GM12865 (cell line): ENCODE measurements at regions not wholly inside any gene's neighbourhood (a gene's known extent, or its start where the extent isn't known, plus 50 kb on each side); places are given as distances from the start of the nearest gene placed in this dataset.

Source experiments
- DNase-seq: peaks from one replicate; pipeline ENCODE4 v3.0.0; 2010; ENCODE audit warnings: low read depth
- H3K4me3 ChIP-seq: 2 replicates; pipeline ENCODE4 v1.5.1; 2011; ENCODE audit warnings: mild to moderate bottlenecking, low read depth, low read length, control low read depth
- TF ChIP-seq, protein P1 (sequence below): IDR thresholded peaks from 2 replicates; pipeline ENCODE4 v1.5.1; 2011; ENCODE audit warnings: low read length, control low read depth, low read depth, inconsistent platforms; ENCODE audit not compliant: insufficient read depth; ENCODE audit errors: missing control alignments

- DNase-seq: no peak
- TF ChIP-seq, protein P1, sequence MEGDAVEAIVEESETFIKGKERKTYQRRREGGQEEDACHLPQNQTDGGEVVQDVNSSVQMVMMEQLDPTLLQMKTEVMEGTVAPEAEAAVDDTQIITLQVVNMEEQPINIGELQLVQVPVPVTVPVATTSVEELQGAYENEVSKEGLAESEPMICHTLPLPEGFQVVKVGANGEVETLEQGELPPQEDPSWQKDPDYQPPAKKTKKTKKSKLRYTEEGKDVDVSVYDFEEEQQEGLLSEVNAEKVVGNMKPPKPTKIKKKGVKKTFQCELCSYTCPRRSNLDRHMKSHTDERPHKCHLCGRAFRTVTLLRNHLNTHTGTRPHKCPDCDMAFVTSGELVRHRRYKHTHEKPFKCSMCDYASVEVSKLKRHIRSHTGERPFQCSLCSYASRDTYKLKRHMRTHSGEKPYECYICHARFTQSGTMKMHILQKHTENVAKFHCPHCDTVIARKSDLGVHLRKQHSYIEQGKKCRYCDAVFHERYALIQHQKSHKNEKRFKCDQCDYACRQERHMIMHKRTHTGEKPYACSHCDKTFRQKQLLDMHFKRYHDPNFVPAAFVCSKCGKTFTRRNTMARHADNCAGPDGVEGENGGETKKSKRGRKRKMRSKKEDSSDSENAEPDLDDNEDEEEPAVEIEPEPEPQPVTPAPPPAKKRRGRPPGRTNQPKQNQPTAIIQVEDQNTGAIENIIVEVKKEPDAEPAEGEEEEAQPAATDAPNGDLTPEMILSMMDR: no peak
- H3K4me3 ChIP-seq: no peak overlapping the region
Observed at GRCh38 chr6:21300439-21300838, 293.1 kb upstream of the SOX4 start.

DNA sequence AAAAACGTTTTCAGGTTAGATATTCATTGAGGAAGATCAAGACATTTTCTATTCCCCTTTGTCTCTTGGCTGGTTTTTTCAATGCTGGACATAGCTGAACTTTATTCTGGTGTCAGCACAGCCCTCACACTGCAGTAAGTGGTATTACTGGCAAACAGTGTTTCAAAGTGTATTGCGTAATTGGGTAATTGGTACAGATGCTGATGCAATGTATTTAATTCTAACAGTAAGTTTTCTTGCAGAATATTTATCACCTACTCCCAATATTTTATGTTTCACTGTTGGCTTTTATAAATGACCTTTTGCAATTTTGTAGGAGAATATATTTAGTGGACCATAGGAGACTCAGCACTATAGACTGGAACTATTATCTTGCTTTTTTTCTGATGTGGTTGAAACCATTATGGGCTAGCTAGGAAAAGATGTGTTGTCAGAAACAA lies 287.6 kb upstream of the SOX4 start:
- DNase-seq: no peak
- H3K4me3 ChIP-seq: no peak overlapping the region
- TF ChIP-seq, protein P1: no peak

DNA sequence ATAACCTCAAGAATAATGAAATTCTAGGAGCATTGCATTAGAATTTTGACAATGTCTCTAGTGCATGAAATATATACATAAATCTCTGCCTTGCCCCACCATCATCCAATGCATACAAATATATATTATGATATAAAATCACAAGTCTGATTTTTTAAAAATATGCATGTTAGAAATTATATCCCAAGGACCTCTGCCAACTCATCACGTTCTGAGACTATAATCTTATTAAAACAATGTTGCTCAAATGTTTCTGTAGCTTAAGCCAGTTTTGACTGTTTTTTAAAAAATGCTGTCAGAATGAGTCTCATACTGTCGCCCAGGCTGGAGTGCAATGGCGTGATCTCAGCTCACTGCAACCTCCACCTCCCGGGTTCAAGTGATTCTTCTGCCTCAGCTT lies 287.0 kb upstream of the SOX4 start:
- TF ChIP-seq, protein P1: no peak
- H3K4me3 ChIP-seq: no peak overlapping the region
- DNase-seq: no peak

GRCh38 chr6:21309807-21310221 lies 283.7 kb upstream of the SOX4 start:
- DNase-seq: no peak
- H3K4me3 ChIP-seq: no peak overlapping the region
- TF ChIP-seq, protein P1: no peak

DNA sequence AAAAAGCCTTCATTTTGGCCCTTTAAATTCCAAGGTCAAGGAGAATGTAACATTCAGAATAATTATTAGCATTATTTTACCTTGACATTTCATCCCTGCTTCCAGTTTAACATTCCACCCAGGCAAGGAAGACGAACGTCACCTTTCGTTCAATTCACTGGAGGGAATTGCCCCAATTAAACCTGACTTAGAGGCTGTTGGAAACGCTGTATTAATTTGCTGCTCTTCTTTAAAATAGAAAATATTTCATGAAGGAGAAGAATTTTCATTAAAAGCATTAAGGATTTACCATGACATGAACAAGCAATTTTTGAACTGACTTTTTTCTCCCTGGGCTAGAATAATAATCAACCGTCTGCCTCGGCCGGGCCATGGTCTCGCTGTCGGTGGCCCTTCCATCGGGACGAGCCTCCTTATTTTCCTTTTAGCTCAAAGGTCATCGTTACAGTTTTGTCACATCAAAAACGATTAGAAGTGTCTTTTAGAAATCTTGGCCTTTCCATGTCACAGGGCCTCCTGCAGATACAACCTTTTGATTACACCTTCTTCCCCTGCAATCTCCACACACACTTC lies 282.9 kb upstream of the SOX4 start:
- no peak for DNase-seq
- TF ChIP-seq, protein P1: no peak
- no peak overlapping the region for H3K4me3 ChIP-seq

DNA sequence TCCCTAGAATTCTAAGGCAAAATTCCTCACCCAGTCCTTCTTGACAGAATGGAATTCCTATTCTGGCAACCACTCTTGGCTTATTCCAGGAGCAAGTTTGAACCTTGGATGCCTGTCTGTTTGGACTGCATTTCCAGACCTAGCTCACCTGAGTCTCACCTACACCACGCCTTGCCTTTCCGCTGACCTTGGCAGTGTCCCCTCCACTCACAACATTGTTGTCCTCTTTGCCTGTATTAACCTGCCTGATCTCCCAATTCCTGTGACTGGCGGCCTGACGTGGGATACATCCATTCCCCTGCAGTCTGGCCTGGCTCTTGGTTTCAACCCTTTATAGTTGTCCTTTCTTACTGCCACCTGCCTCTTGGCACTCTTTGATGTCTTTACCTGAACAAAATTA lies 281.4 kb upstream of the SOX4 start:
- TF ChIP-seq, protein P1: no peak
- DNase-seq: no peak

DNA sequence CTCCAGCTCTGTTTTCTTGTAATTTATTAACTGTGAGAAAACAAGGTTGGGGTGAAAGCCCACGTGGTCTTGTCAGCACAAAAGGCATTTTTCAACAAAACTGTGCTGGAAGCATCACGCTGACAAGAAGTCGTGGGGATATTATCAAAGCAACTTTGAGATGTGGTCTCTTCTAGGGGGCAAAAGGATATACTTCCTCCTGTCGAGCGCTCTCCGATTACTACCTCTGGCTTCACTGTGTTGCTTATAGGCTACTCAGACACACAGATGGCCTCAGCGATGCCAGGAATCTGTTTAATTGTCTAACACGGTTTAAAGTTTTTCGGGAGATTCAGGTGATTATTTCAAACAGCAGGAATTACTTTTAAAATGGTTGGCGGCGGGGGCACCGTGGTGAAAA lies 275.9 kb upstream of the SOX4 start:
- no peak for DNase-seq
- TF ChIP-seq, protein P1: no peak
- H3K4me3 ChIP-seq: no peak overlapping the region

More for the DNA sequence above, 281.4 kb upstream of the SOX4 start:
- no peak overlapping the region for H3K4me3 ChIP-seq
